Superior temporal gyrus (tissue), 1 donor: ENCODE measurements at regions not wholly inside any gene's neighbourhood (a gene's known extent, or its start where the extent isn't known, plus 50 kb on each side); places are given as distances from the start of the nearest gene placed in this dataset.

Source experiments
- DNase-seq: peaks from one replicate; pipeline ENCODE4 v3.0.0-alpha.2; 2016; ENCODE audit errors: extremely low spot score

- no peak for DNase-seq
These were observed 108.5 kb upstream of the KCTD3 start for GRCh38 chr1:215458562-215458961.

GRCh38 chr1:215459136-215459535 lies 108.0 kb upstream of the KCTD3 start:
- no peak for DNase-seq

- DNase-seq = no peak
These were observed 100.7 kb upstream of the KCTD3 start for GRCh38 chr1:215466361-215466760.

GRCh38 chr1:215471463-215471862 lies 95.6 kb upstream of the KCTD3 start:
- no peak for DNase-seq

- no peak for DNase-seq
These were observed 94.4 kb upstream of the KCTD3 start for GRCh38 chr1:215472723-215473122.

GRCh38 chr1:215473943-215474342 lies 93.2 kb upstream of the KCTD3 start:
- no peak for DNase-seq

GRCh38 chr1:215474940-215475339 lies 92.2 kb upstream of the KCTD3 start:
- no peak for DNase-seq

- DNase-seq = no peak
These were observed 91.2 kb upstream of the KCTD3 start for GRCh38 chr1:215475796-215476481.

- DNase-seq = no peak
These were observed 90.6 kb upstream of the KCTD3 start for GRCh38 chr1:215476541-215476940.

- no peak for DNase-seq
These were observed 89.5 kb upstream of the KCTD3 start for GRCh38 chr1:215477632-215478031.

- no peak for DNase-seq
These were observed 87.5 kb upstream of the KCTD3 start for GRCh38 chr1:215479567-215479966.

GRCh38 chr1:215482079-215482478 lies 85.0 kb upstream of the KCTD3 start:
- no peak for DNase-seq

- DNase-seq = no peak
These were observed 82.7 kb upstream of the KCTD3 start for GRCh38 chr1:215484171-215484939.

GRCh38 chr1:215487466-215487865 lies 79.6 kb upstream of the KCTD3 start:
- DNase-seq = no peak

- DNase-seq = no peak
These were observed 78.3 kb upstream of the KCTD3 start for GRCh38 chr1:215488850-215489249.

- no peak for DNase-seq
These were observed 77.1 kb upstream of the KCTD3 start for GRCh38 chr1:215489771-215490565.

- DNase-seq = no peak
These were observed 69.6 kb upstream of the KCTD3 start for GRCh38 chr1:215497528-215497927.

GRCh38 chr1:215501496-215501895 lies 65.6 kb upstream of the KCTD3 start:
- no peak for DNase-seq

GRCh38 chr1:215502081-215502480 lies 65.0 kb upstream of the KCTD3 start:
- no peak for DNase-seq

- no peak for DNase-seq
These were observed 60.0 kb upstream of the KCTD3 start for GRCh38 chr1:215507119-215507518.

GRCh38 chr1:215508311-215508710 lies 58.8 kb upstream of the KCTD3 start:
- DNase-seq = no peak
